ENCODE measurements at regions not wholly inside any gene's neighbourhood (a gene's known extent, or its start where the extent isn't known, plus 50 kb on each side); places are given as distances from the start of the nearest gene placed in this dataset.

GRCh38 chr9:95741631-95742030 is 133.9 kb upstream of the ERCC6L2 start:
- ChIA-PET RAD21 (ENCODE audit: low non-redundant PET in 1 of 2, low total read pairs in 2 of 2, uncharacterized antibody in 2 of 2, unreplicated experiment in 2 of 2) (no interaction called here), POLR2A (no interaction called here), CTCF (no interaction called here)
- Histone ChIP-seq H2AFZ (ENCODE audit: low read depth, low read length, poor library complexity, severe bottlenecking) (no peak overlapping the region), H3K4me3 (replicated peaks in 1 of 2; ENCODE audit: low read depth in 1 of 2, low read length in 2 of 2) (no peak overlapping the region), H4K20me1 (ENCODE audit: insufficient read depth) (no peaks in the 10 kb centered on the region), H3K9ac (ENCODE audit: low read length) (no peak overlapping the region), H3K9me3 (ENCODE audit: control insufficient read depth in 1 of 2, insufficient read depth in 1 of 2, low read depth in 1 of 2, low read length in 2 of 2) (no peaks in the 10 kb centered on the region), H3K79me2 (ENCODE audit: insufficient read depth, low read length) (no peaks in the 10 kb centered on the region), H3K4me2 (ENCODE audit: low read length) (no peak overlapping the region), H3K27me3 (ENCODE audit: insufficient read depth, low read length) (no peaks in the 10 kb centered on the region), H3K9me2 (ENCODE audit: insufficient read depth) (no peaks in the 10 kb centered on the region), H3K36me3 (ENCODE audit: control insufficient read depth in 1 of 2, insufficient read depth in 2 of 2, low read length in 2 of 2) (no peaks in the 10 kb centered on the region), H3K4me1 (ENCODE audit: control insufficient read depth in 1 of 2, insufficient read depth in 2 of 2, low read length in 2 of 2) (peaks cover 0 to 6% of the 10 kb centered on the region in 2 experiments; a peak in 2 of 4 replicates), H3K27ac (ENCODE audit: low read depth, low read length) (no peak overlapping the region)
- intact Hi-C loops (cut with micrococcal nuclease) = no loop called here
- DNase-seq (ENCODE audit: low read depth, low spot score) (no peak), ATAC-seq (no peak)
- no peak for TF ChIP-seq ATF3 (IDR thresholded peaks at IDR 0.05)
- BruUV-seq (replicated peaks) = no TSS peak

GRCh38 chr9:95740217-95741004 is 135.1 kb upstream of the ERCC6L2 start:
- Histone ChIP-seq H3K79me2 (ENCODE audit: insufficient read depth, low read length) (no peaks in the 10 kb centered on the region), H3K4me2 (ENCODE audit: low read length) (no peak overlapping the region), H3K9me3 (ENCODE audit: control insufficient read depth in 1 of 2, insufficient read depth in 1 of 2, low read depth in 1 of 2, low read length in 2 of 2) (no peaks in the 10 kb centered on the region), H3K4me3 (replicated peaks in 1 of 2; ENCODE audit: low read depth in 1 of 2, low read length in 2 of 2) (no peak overlapping the region), H3K4me1 (ENCODE audit: control insufficient read depth in 1 of 2, insufficient read depth in 2 of 2, low read length in 2 of 2) (peaks cover 0 to 6% of the 10 kb centered on the region in 2 experiments; a peak in 2 of 4 replicates), H3K36me3 (ENCODE audit: control insufficient read depth in 1 of 2, insufficient read depth in 2 of 2, low read length in 2 of 2) (no peaks in the 10 kb centered on the region), H3K9ac (ENCODE audit: low read length) (no peak overlapping the region), H3K9me2 (ENCODE audit: insufficient read depth) (no peaks in the 10 kb centered on the region), H3K27ac (ENCODE audit: low read depth, low read length) (no peak overlapping the region), H3K27me3 (ENCODE audit: insufficient read depth, low read length) (no peaks in the 10 kb centered on the region), H2AFZ (ENCODE audit: low read depth, low read length, poor library complexity, severe bottlenecking) (no peak overlapping the region), H4K20me1 (ENCODE audit: insufficient read depth) (no peaks in the 10 kb centered on the region)
- RAD21 ChIA-PET (ENCODE audit: low non-redundant PET in 1 of 2, low total read pairs in 2 of 2, uncharacterized antibody in 2 of 2, unreplicated experiment in 2 of 2) = no interaction called here
- no peak for DNase-seq (ENCODE audit: low read depth, low spot score)
- intact Hi-C loops (cut with micrococcal nuclease) = no loop called here
- POLR2A ChIA-PET = no interaction called here
- no TSS peak for BruUV-seq (replicated peaks)
- CTCF ChIA-PET = no interaction called here
- TF ChIP-seq FOSL1 (IDR thresholded peaks at IDR 0.05; ENCODE audit: low read depth) (no peak), YY1 (IDR thresholded peaks at IDR 0.05; ENCODE audit: extremely low read depth, insufficient replicate concordance, low read depth, low read length) (no peak), SIN3A (IDR thresholded peaks at IDR 0.05; ENCODE audit: low read depth) (no peak), TCF7L2 (IDR thresholded peaks at IDR 0.05; ENCODE audit: borderline replicate concordance, extremely low read depth, insufficient read depth, insufficient read length) (no peak), ELF1 (IDR thresholded peaks at IDR 0.05; ENCODE audit: borderline replicate concordance, low read depth) (no peak), CTCF (IDR thresholded peaks at IDR 0.05 in 2 of 3, conservative IDR thresholded peaks at IDR 0.05 in 1 of 3; ENCODE audit: borderline replicate concordance in 1 of 3, insufficient read depth in 1 of 3, low read depth in 2 of 3, low read length in 2 of 3) (no peak), POLR2AphosphoS5 (IDR thresholded peaks at IDR 0.05; ENCODE audit: low read depth, low read length) (no peak), RAD21 (IDR thresholded peaks at IDR 0.05; ENCODE audit: low read depth) (no peak)
- ATAC-seq = no peak
